Astrocyte of the hippocampus (primary cell): ENCODE measurements at regions not wholly inside any gene's neighbourhood (a gene's known extent, or its start where the extent isn't known, plus 50 kb on each side); places are given as distances from the start of the nearest gene placed in this dataset.

Experiments used
- DNase-seq: peaks from one replicate; pipeline ENCODE4 v3.0.0; 2011; ENCODE audit warnings: low read depth, low spot score

DNA sequence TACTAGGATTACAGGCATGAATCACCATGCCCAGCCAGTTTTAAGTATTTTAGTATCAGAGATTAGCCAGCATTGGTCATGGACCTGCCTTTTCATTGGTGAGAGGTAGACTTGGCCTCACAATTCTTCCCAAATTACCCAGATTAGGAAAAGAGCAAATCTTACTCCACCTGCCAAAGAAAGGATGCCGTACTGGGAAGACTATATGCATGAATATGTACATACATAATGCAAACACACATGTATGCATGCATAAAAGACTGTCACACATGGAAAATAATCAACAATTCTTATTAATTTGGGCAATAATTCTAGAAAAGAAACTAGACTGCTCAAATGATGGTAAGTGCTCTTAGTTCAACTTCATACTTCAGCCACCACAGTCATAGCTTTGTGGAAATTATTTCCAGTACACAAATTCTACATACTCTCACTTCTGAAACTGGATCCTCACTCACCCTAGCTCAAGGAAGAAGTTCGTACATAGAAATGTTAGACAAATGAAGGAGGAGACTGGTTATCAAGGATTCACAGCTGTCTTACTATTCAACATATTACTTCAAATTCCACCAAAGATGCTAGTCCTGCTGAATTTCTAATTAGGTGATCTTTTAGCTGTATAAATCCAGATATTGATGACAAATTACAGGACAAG lies 73.7 kb downstream of the MINAR2 start:
- DNase-seq: no peak

DNA sequence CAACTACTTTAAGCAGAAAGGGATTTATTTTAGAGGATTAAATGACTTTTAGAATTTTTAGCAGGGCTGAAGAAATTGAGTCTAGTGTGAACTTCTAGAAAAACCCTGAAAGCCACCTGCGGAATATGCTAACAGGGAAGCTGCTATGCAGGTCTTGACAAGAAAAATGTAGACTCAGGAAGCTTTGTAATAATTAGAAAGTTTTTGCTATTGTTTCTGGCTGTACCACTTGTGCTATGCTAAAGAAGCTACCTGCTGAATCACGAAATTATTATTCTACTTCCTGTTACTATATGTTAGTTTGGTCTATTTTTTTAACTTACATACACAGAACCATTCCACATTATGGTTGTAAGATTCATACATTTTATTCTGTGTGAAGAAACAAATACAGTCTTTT lies 74.0 kb upstream of the CHSY3 start:
- no peak for DNase-seq

DNA sequence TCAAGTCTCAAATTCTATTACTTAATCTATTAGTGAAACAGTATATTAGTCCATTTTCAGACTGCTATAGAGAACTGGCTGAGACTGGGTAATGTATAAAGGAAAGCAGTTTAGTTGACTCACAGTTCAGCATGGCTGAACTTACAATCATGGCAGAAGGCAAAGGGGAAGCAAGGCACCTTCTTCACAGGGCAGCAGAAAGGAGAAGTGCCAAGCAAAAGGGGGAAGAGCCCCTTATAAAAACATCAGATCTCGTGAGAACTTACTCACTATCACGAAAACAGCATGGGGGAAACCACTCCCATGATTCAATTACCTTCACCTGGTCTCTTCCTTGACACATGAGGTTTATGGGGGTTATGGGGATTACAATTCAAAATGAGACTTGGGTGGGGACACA lies 67.9 kb upstream of the CHSY3 start:
- no peak for DNase-seq

- DNase-seq: no peak
Measured at GRCh38 chr5:129844764-129845163, 59.5 kb upstream of the CHSY3 start.

- DNase-seq: peak; percentile 85
Measured at GRCh38 chr5:129852747-129853352, 51.4 kb upstream of the CHSY3 start.

DNA sequence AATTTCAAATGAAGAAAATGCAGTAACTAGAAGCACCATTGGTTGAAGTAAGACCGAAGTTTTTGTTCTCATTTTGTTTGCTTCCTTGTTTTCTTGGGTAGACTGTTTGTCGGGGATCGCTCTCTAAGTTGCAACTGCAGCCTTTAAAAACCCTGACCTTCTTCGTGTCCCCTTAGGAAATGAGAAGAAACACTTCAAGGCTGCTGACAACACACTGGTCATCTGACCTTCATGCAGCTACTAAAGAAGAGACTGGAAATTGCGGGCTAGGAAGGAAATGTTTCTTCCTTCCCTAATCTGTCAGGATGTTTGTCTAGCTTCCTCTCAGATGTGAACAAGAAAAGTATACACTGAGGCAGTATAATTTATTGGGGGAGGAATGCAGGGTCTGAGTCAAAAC lies 50.7 kb upstream of the CHSY3 start:
- no peak for DNase-seq
